ENCODE measurements at regions not wholly inside any gene's neighbourhood (a gene's known extent, or its start where the extent isn't known, plus 50 kb on each side); places are given as distances from the start of the nearest gene placed in this dataset.

GRCh38 chr13:107124129-107124718 lies 556.3 kb upstream of the ARGLU1 start:
- TF ChIP-seq, protein P1, sequence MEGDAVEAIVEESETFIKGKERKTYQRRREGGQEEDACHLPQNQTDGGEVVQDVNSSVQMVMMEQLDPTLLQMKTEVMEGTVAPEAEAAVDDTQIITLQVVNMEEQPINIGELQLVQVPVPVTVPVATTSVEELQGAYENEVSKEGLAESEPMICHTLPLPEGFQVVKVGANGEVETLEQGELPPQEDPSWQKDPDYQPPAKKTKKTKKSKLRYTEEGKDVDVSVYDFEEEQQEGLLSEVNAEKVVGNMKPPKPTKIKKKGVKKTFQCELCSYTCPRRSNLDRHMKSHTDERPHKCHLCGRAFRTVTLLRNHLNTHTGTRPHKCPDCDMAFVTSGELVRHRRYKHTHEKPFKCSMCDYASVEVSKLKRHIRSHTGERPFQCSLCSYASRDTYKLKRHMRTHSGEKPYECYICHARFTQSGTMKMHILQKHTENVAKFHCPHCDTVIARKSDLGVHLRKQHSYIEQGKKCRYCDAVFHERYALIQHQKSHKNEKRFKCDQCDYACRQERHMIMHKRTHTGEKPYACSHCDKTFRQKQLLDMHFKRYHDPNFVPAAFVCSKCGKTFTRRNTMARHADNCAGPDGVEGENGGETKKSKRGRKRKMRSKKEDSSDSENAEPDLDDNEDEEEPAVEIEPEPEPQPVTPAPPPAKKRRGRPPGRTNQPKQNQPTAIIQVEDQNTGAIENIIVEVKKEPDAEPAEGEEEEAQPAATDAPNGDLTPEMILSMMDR (IDR thresholded peaks at IDR 0.05), result peak; percentile 52 to 74 (median 65)
- no peak for TF ChIP-seq POLR2A (IDR thresholded peaks at IDR 0.05; ENCODE audit: low read depth)
- TF ChIP-seq POLR2AphosphoS5 (IDR thresholded peaks at IDR 0.05), result no peak
- no peak for TF ChIP-seq EP300 (IDR thresholded peaks at IDR 0.05)
